AG04450 (cell line): ENCODE measurements at regions not wholly inside any gene's neighbourhood (a gene's known extent, or its start where the extent isn't known, plus 50 kb on each side); places are given as distances from the start of the nearest gene placed in this dataset.

Experiments
- CTCF ChIA-PET: fragments of 300-600, 350-600 bp; formaldehyde crosslinking; extraction: SDS; loops from one replicate; lab custom pipeline; 2022; ENCODE audit warnings: antibody characterized with exemption, inconsistent platforms; lab: Charles Lee
- POLR2A ChIA-PET: fragments of 350-600 bp; formaldehyde crosslinking; extraction: SDS; loops from one replicate; lab custom pipeline; 2021; ENCODE audit warnings: antibody characterized with exemption, inconsistent platforms; lab: Yijun Ruan, JAX
- DNase-seq: peaks from one replicate; pipeline ENCODE4 v3.0.0-alpha.2; 2011; ENCODE audit warnings: low read depth, low spot score
- H3K27ac ChIP-seq: one replicate; pipeline ENCODE4 v1.5.1; 2012; ENCODE audit warnings: low read depth, low read length, control low read depth
- H3K27me3 ChIP-seq: one replicate; pipeline ENCODE4 v1.6.0; 2012; ENCODE audit warnings: low read length; ENCODE audit not compliant: control insufficient read depth, insufficient read depth
- H3K4me3 ChIP-seq: 2 replicates; pipeline ENCODE4 v1.5.1; 2011; ENCODE audit warnings: mild to moderate bottlenecking, low read depth, low read length, control low read depth
- H3K9me3 ChIP-seq: 2 replicates; pipeline ENCODE4 v1.5.1; 2012; ENCODE audit warnings: low read length; ENCODE audit not compliant: control insufficient read depth, insufficient read depth
- TF ChIP-seq, protein P1 (sequence below): IDR thresholded peaks from 2 replicates; pipeline ENCODE4 v1.5.1; 2011; ENCODE audit warnings: low read depth, low read length, control low read depth, inconsistent platforms

DNA sequence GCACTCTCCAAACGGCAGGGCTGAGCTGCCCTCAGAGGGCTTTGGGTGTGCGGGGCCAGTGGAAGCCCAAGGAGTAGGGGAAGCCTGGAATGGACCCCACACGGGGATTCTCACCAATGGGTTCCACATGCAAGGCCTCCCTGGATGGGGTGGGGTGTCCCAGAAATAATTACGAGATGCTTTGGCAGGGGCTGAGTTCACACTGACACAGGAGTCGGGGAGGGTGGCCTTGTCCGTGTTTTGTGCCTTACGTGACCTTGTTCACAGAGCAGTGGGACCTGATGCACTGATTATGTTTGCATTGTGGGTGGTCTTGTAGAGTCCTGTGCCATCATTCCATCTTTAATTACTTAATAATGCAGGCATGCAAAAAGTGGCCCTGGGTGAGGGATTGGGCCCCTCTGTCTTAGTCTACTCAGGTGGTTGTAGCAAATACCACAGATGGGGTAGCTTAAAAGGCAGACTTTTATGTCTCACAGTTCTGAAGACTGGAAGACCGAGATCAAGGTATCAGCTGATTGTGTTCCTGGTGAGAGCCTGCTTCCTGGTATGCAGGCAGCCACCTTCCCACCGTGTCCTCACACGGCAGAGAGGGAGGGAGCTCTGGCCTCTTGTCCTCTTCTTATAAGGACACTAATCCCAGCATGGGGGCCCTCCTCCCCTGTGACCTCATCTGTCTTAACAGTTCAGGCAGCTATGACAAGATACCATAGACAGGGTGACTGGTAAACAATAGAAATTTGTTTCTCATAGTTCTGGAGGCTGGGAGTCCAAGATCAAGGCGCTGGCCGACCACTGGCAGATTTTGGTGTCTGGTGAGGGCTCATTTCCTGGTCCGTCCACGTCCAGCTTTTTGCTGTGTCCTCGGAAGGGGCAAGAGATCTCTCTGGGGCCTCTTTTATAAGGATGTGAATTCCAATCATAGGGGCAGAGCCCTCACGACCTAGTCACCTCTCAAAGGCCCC lies 239.4 kb downstream of the IRF8 start:
- Histone ChIP-seq H3K27ac (no peak overlapping the region), H3K27me3 (peaks cover 4% of the 10 kb centered on the region), H3K9me3 (peaks cover 14% of the 10 kb centered on the region), H3K4me3 (no peak overlapping the region)
- CTCF ChIA-PET = no interaction called here
- POLR2A ChIA-PET = no interaction called here
- TF ChIP-seq, protein P1, sequence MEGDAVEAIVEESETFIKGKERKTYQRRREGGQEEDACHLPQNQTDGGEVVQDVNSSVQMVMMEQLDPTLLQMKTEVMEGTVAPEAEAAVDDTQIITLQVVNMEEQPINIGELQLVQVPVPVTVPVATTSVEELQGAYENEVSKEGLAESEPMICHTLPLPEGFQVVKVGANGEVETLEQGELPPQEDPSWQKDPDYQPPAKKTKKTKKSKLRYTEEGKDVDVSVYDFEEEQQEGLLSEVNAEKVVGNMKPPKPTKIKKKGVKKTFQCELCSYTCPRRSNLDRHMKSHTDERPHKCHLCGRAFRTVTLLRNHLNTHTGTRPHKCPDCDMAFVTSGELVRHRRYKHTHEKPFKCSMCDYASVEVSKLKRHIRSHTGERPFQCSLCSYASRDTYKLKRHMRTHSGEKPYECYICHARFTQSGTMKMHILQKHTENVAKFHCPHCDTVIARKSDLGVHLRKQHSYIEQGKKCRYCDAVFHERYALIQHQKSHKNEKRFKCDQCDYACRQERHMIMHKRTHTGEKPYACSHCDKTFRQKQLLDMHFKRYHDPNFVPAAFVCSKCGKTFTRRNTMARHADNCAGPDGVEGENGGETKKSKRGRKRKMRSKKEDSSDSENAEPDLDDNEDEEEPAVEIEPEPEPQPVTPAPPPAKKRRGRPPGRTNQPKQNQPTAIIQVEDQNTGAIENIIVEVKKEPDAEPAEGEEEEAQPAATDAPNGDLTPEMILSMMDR = no peak
- DNase-seq = no peak

DNA sequence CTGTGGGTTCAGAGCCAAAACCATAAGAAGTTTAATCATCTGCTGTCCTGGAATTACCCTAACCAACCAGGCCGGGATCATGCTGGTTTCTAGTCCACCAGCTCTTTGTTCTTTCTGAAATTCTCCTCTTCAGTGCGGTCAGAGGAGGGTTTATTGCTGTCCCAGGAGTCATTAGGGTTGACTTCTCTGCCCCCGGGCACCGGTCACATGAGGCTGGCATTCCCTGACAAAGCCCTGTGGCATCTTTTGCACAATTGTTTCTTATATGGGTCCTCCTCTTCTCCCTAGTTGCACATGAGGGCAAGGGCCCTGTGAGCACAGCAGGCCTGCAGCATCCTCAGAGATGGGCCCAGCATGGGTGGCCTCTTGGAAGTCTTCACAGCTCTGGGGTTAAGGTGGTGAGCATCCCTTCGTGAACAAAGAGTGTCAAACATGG lies 243.9 kb downstream of the IRF8 start:
- H3K4me3 ChIP-seq = no peak overlapping the region
- no peak overlapping the region for H3K27ac ChIP-seq
- H3K9me3 ChIP-seq = no peaks in the 10 kb centered on the region
- ChIA-PET CTCF (no interaction called here), POLR2A (no interaction called here)
- peaks cover 4% of the 10 kb centered on the region for H3K27me3 ChIP-seq
- no peak for DNase-seq
- TF ChIP-seq, protein P1 = no peak

DNA sequence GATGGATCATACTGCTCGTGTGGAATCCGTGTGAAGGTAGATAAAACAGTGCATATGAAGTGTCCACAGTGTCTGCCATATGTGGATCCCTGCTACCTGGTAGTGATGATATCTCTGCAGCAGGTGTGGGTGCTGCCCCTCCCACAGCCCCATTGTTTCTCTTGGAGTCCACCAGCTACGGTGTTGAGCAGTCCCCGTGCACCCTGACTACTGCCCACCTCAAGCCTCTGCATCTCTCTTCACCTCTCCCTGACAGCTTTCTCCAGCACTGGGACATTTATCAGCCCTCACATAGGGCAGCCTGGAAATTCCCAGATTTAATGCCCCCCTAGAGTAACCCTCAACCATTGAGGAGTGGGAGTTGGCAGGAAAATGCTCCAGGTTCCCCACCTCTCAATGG lies 244.7 kb downstream of the IRF8 start:
- Histone ChIP-seq H3K27me3 (peaks cover 7% of the 10 kb centered on the region), H3K4me3 (no peak overlapping the region), H3K27ac (no peak overlapping the region), H3K9me3 (no peaks in the 10 kb centered on the region)
- ChIA-PET POLR2A (no interaction called here), CTCF (interaction anchor here (0.6 kb wide), 1 partner anchor 15 kb away, joined by 8 read pairs; no protein-coding TSS in a partner anchor)
- no peak for DNase-seq
- TF ChIP-seq, protein P1 = no peak

DNA sequence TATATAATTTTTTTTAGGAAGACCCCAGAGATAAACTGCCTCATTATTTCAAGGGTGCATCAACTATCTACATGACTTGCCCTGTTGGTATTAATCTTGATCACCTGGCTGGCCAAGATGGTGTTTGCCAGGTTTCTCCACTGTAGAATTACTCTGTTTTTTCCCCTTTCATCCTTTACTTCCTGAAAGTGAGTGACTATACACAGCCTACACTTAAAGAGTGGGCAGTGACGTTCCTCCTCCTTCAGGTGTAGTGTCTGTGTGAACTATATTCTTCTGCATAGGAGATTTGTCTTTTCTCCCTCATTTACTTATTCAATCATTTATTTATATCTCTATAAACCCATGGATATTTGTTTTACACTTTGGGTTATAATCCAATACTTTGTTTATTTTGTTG lies 246.7 kb downstream of the IRF8 start:
- Histone ChIP-seq H3K27me3 (peaks cover 3% of the 10 kb centered on the region), H3K4me3 (no peak overlapping the region), H3K9me3 (no peaks in the 10 kb centered on the region; the same call in 1 of the 2 replicates), H3K27ac (no peak overlapping the region)
- ChIA-PET CTCF (interaction anchor here (0.7 kb wide), 2 partner anchors 238 to 374 kb away, joined by 4 to 7 read pairs; no protein-coding TSS in a partner anchor), POLR2A (no interaction called here)
- TF ChIP-seq, protein P1 = no peak
- DNase-seq = no peak
